ENCODE measurements at regions not wholly inside any gene's neighbourhood (a gene's known extent, or its start where the extent isn't known, plus 50 kb on each side); places are given as distances from the start of the nearest gene placed in this dataset.

GRCh38 chr1:102103646-102104045, 106.9 kb upstream of the OLFM3 start:
- TF ChIP-seq EZH2 (IDR thresholded peaks at IDR 0.05) (no peak), POLR2AphosphoS5 (IDR thresholded peaks at IDR 0.05; ENCODE audit: borderline replicate concordance, low read depth, low read length) (no peak)

Data from SK-N-MC (cell line).